ENCODE measurements at regions not wholly inside any gene's neighbourhood (a gene's known extent, or its start where the extent isn't known, plus 50 kb on each side); places are given as distances from the start of the nearest gene placed in this dataset.

- POLR2A ChIA-PET = no interaction called here
- CTCF ChIA-PET = interaction anchor here (1.0 to 2.0 kb wide), 2 partner anchors 8 to 16 kb away, joined by 3 to 5 read pairs; no protein-coding TSS in a partner anchor
- TF ChIP-seq CTCF (IDR thresholded peaks at IDR 0.05; ENCODE audit: control extremely low read depth, extremely low read depth, low read depth, missing control alignments) = no peak
- no peak for DNase-seq (ENCODE audit: extremely low spot score)
Observed at GRCh38 chr5:121746763-121747162, 104.9 kb upstream of the FTMT start.

- no peak for DNase-seq (ENCODE audit: extremely low spot score)
- CTCF ChIA-PET = interaction anchor here (2.0 kb wide), 1 partner anchor 10 kb away, joined by 5 read pairs; no protein-coding TSS in a partner anchor
- TF ChIP-seq CTCF (IDR thresholded peaks at IDR 0.05; ENCODE audit: control extremely low read depth, extremely low read depth, low read depth, missing control alignments) = no peak
- POLR2A ChIA-PET = no interaction called here
Observed at GRCh38 chr5:121748686-121749085, 103.0 kb upstream of the FTMT start.

GRCh38 chr5:121752149-121752548 lies 99.5 kb upstream of the FTMT start:
- no peak for DNase-seq (ENCODE audit: extremely low spot score)
- TF ChIP-seq CTCF (IDR thresholded peaks at IDR 0.05; ENCODE audit: control extremely low read depth, extremely low read depth, low read depth, missing control alignments) = no peak
- CTCF ChIA-PET = interaction anchor here (0.7 to 1.3 kb wide), 3 partner anchors 9 to 17 kb away, joined by 3 read pairs; no protein-coding TSS in a partner anchor

GRCh38 chr5:121755266-121755665 lies 96.4 kb upstream of the FTMT start:
- TF ChIP-seq CTCF (IDR thresholded peaks at IDR 0.05; ENCODE audit: control extremely low read depth, extremely low read depth, low read depth, missing control alignments) = no peak
- ChIA-PET POLR2A (no interaction called here), CTCF (no interaction called here)
- DNase-seq (ENCODE audit: extremely low spot score) = no peak

More at GRCh38 chr5:121752149-121752548, 99.5 kb upstream of the FTMT start:
- POLR2A ChIA-PET = no interaction called here

GRCh38 chr5:121757753-121758152 lies 93.9 kb upstream of the FTMT start:
- ChIA-PET POLR2A (no interaction called here), CTCF (no interaction called here)
- TF ChIP-seq CTCF (IDR thresholded peaks at IDR 0.05; ENCODE audit: control extremely low read depth, extremely low read depth, low read depth, missing control alignments) = no peak
- no peak for DNase-seq (ENCODE audit: extremely low spot score)

GRCh38 chr5:121758615-121759014 lies 93.1 kb upstream of the FTMT start:
- DNase-seq (ENCODE audit: extremely low spot score) = no peak
- no peak for TF ChIP-seq CTCF (IDR thresholded peaks at IDR 0.05; ENCODE audit: control extremely low read depth, extremely low read depth, low read depth, missing control alignments)
- CTCF ChIA-PET = no interaction called here
- POLR2A ChIA-PET = no interaction called here

- no peak for DNase-seq (ENCODE audit: extremely low spot score)
- ChIA-PET CTCF (interaction anchor here (0.6 to 2.0 kb wide), 3 partner anchors 9 to 20 kb away, joined by 3 to 4 read pairs (median 3); no protein-coding TSS in a partner anchor), POLR2A (no interaction called here)
- no peak for TF ChIP-seq CTCF (IDR thresholded peaks at IDR 0.05; ENCODE audit: control extremely low read depth, extremely low read depth, low read depth, missing control alignments)
Observed at GRCh38 chr5:121762426-121762825, 89.3 kb upstream of the FTMT start.

All from GM10248 (cell line).